Liver (tissue), 3 donors: ENCODE measurements at regions not wholly inside any gene's neighbourhood (a gene's known extent, or its start where the extent isn't known, plus 50 kb on each side); places are given as distances from the start of the nearest gene placed in this dataset.

Experiments
- CTCF ChIP-seq: fragments of 150-350 bp; IDR thresholded peaks from 2 replicates; pipeline ENCODE4 v1.5.1; 2017; ENCODE audit warnings: improper control_type of control experiment, low read depth, low read length; ENCODE audit not compliant: missing input control
- HNF4G ChIP-seq: IDR thresholded peaks from 2 replicates; pipeline ENCODE4 v1.6.1; 2016; ENCODE audit warnings: antibody characterized with exemption
- TAF1 ChIP-seq: conservative IDR thresholded peaks from 2 replicates; pipeline ENCODE4 v1.6.1; 2016; ENCODE audit warnings: antibody characterized with exemption, mild to moderate bottlenecking
- YY1 ChIP-seq: IDR thresholded peaks from 2 replicates; pipeline ENCODE4 v1.6.1; 2016; ENCODE audit warnings: antibody characterized with exemption, mild to moderate bottlenecking
- donor health status: healthy.
- donor health status: healthy.

- TF ChIP-seq CTCF (no peak), HNF4G (no peak), TAF1 (no peak), YY1 (no peak)
Measured at GRCh38 chr7:106570146-106570545, 90.8 kb downstream of the CCDC71L start.
